Activated T-cell treated with anti-CD3 and anti-CD28 coated beads for 48 hours (primary cell): ENCODE measurements at regions not wholly inside any gene's neighbourhood (a gene's known extent, or its start where the extent isn't known, plus 50 kb on each side); places are given as distances from the start of the nearest gene placed in this dataset.

Experiments
- DNase-seq: peaks from one replicate; pipeline ENCODE4 v3.0.0-alpha.2; 2020; ENCODE audit warnings: low read depth

- DNase-seq, result no peak
These were observed 778.5 kb downstream of the MAFB start for GRCh38 chr20:39910536-39910935.

- DNase-seq, result no peak
These were observed 779.6 kb downstream of the MAFB start for GRCh38 chr20:39909447-39909846.

GRCh38 chr20:39904476-39905112 is 784.4 kb downstream of the MAFB start:
- DNase-seq, result no peak

GRCh38 chr20:39903806-39904465 is 785.1 kb downstream of the MAFB start:
- no peak for DNase-seq

- no peak for DNase-seq
These were observed 789.2 kb downstream of the MAFB start for GRCh38 chr20:39899881-39900280.

- DNase-seq, result no peak
These were observed 790.6 kb downstream of the MAFB start for GRCh38 chr20:39898467-39898852.

- DNase-seq, result no peak
These were observed 791.1 kb downstream of the MAFB start for GRCh38 chr20:39897781-39898466.

GRCh38 chr20:39897058-39897457 is 792.0 kb downstream of the MAFB start:
- no peak for DNase-seq

- DNase-seq, result no peak
These were observed 795.0 kb downstream of the MAFB start for GRCh38 chr20:39894067-39894466.

- DNase-seq, result no peak
These were observed 795.9 kb downstream of the MAFB start for GRCh38 chr20:39893003-39893685.

- DNase-seq, result no peak
These were observed 798.3 kb downstream of the MAFB start for GRCh38 chr20:39890697-39891096.

- no peak for DNase-seq
These were observed 800.7 kb downstream of the MAFB start for GRCh38 chr20:39888310-39888709.

GRCh38 chr20:39886650-39887190 is 802.3 kb downstream of the MAFB start:
- no peak for DNase-seq

GRCh38 chr20:39885975-39886649 is 802.9 kb downstream of the MAFB start:
- peak; percentile 2 for DNase-seq

- DNase-seq, result no peak
These were observed 806.2 kb downstream of the MAFB start for GRCh38 chr20:39882806-39883205.

GRCh38 chr20:39880890-39881289 is 808.1 kb downstream of the MAFB start:
- DNase-seq, result no peak

- no peak for DNase-seq
These were observed 809.7 kb downstream of the MAFB start for GRCh38 chr20:39879296-39879695.

- DNase-seq, result no peak
These were observed 810.2 kb downstream of the MAFB start for GRCh38 chr20:39878809-39879208.

- no peak for DNase-seq
These were observed 810.7 kb downstream of the MAFB start for GRCh38 chr20:39878320-39878719.

GRCh38 chr20:39877788-39878187 is 811.2 kb downstream of the MAFB start:
- no peak for DNase-seq

- DNase-seq, result no peak
These were observed 811.9 kb downstream of the MAFB start for GRCh38 chr20:39876976-39877635.
